ENCODE measurements at regions not wholly inside any gene's neighbourhood (a gene's known extent, or its start where the extent isn't known, plus 50 kb on each side); places are given as distances from the start of the nearest gene placed in this dataset.

GRCh38 chr13:111044087-111044830 lies 70.9 kb upstream of the ARHGEF7 start:
- no peak for TF ChIP-seq CTCF (conservative IDR thresholded peaks at IDR 0.05; ENCODE audit: low read depth, low read length)
- H3K4me3 ChIP-seq (ENCODE audit: low read length): no peak overlapping the region
- no peak for DNase-seq (ENCODE audit: low read depth)

GRCh38 chr13:111043575-111043982 lies 71.5 kb upstream of the ARHGEF7 start:
- no peak for TF ChIP-seq CTCF (conservative IDR thresholded peaks at IDR 0.05; ENCODE audit: low read depth, low read length)
- DNase-seq (ENCODE audit: low read depth): no peak

GRCh38 chr13:111042661-111043226 lies 72.4 kb upstream of the ARHGEF7 start:
- no peak for TF ChIP-seq CTCF (conservative IDR thresholded peaks at IDR 0.05; ENCODE audit: low read depth, low read length)
- DNase-seq (ENCODE audit: low read depth): no peak
- no peak overlapping the region for H3K4me3 ChIP-seq (ENCODE audit: low read length)

More at GRCh38 chr13:111043575-111043982, 71.5 kb upstream of the ARHGEF7 start:
- no peak overlapping the region for H3K4me3 ChIP-seq (ENCODE audit: low read length)

GRCh38 chr13:111040830-111041229 lies 74.3 kb upstream of the ARHGEF7 start:
- DNase-seq (ENCODE audit: low read depth): no peak
- TF ChIP-seq CTCF (conservative IDR thresholded peaks at IDR 0.05; ENCODE audit: low read depth, low read length): no peak
- no peak overlapping the region for H3K4me3 ChIP-seq (ENCODE audit: low read length)

- no peak overlapping the region for H3K4me3 ChIP-seq (ENCODE audit: low read length)
- no peak for DNase-seq (ENCODE audit: low read depth)
- TF ChIP-seq CTCF (conservative IDR thresholded peaks at IDR 0.05; ENCODE audit: low read depth, low read length): no peak
Measured at GRCh38 chr13:111039735-111040134, 75.4 kb upstream of the ARHGEF7 start.

GRCh38 chr13:111038887-111039286 lies 76.2 kb upstream of the ARHGEF7 start:
- no peak for DNase-seq (ENCODE audit: low read depth)
- H3K4me3 ChIP-seq (ENCODE audit: low read length): no peak overlapping the region
- no peak for TF ChIP-seq CTCF (conservative IDR thresholded peaks at IDR 0.05; ENCODE audit: low read depth, low read length)

- no peak overlapping the region for H3K4me3 ChIP-seq (ENCODE audit: low read length)
- no peak for DNase-seq (ENCODE audit: low read depth)
- no peak for TF ChIP-seq CTCF (conservative IDR thresholded peaks at IDR 0.05; ENCODE audit: low read depth, low read length)
Measured at GRCh38 chr13:111037927-111038326, 77.2 kb upstream of the ARHGEF7 start.

All from retinal pigment epithelial cell (primary cell).